Amniotic epithelial cell (primary cell): ENCODE measurements at regions not wholly inside any gene's neighbourhood (a gene's known extent, or its start where the extent isn't known, plus 50 kb on each side); places are given as distances from the start of the nearest gene placed in this dataset.
"Not testable (repeated sequence)": the region's sequence is repeated elsewhere in the genome, so short reads cannot be mapped to it uniquely, and the experiment has no call there.

ENCODE experiments used
- DNase-seq: peaks from one replicate; pipeline ENCODE4 v3.0.0-alpha.2; 2010; ENCODE audit warnings: low read depth

DNA sequence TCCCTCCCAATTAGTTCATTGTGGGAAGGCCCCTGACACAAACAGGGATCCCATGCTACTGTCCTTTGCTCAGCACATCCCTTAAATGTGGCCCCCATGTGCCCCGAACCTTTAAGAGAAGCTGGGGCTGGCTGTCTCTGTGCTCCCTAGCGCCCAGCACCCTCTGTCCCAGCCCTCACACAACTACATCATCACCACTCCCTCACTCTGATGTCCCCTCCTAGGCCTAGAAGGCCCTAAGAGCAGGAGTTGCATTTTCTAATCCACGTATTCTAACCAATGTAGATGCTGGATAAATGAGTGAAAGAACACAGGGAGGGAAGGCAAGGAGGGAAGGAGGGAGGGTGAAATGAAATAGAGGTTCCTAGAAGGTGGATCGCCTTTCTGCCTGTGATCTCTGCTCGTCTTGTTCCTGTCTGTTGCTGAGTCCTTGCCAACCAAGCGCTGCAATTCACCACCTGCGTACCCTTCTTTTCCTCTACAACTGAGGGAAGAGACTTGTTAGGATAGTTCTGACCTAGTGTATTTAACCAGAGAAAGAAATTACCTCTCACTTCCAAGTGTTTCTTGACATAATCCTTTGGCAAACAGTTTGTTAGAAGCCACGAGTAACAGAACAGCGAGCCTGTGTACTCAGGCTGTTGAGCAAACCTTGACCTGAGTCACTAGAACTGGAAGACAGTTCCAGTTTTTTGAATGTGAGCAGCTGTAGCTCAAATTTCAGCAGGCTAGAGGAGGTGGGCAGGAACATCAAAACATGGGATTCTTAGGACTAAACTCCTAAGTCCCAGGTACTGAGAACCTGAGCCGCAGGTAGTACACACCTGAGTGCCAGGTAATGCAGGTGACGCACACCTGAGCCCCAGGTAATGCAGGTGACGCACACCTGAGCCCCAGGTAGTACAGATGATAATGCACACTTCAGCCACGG is 181.5 kb upstream of the ID2 start:
- peak; percentile 34 for DNase-seq

DNA sequence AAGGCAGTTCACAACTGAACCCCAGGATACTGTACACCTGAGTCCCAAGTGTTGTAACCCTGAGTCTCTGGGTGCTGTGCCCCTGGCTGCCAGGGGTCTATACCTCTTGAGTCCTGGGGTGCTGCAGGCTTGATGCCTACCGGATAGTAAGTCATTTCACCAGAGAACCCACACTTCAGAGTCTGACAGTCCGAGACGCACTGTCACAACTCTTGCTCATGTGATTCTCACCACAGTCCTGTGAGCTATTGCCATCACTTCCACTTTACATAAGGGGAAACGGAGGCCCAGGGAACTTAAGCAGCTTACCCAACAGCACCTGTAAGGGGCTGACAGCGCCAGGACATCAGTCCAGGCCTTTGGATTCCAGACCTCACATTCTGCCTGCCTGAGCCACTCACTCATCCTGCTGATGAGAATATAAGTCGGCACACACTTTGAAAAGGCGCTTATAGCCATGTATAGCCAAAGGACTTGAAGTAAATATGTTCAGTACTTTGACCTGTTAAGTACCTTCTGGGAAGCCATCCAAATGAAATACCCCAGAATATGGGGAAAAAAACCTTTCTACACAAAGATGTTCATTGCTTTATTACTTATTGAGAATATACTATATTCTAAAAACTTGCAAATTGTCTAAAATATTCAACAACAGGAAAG is 180.7 kb upstream of the ID2 start:
- no peak for DNase-seq

DNA sequence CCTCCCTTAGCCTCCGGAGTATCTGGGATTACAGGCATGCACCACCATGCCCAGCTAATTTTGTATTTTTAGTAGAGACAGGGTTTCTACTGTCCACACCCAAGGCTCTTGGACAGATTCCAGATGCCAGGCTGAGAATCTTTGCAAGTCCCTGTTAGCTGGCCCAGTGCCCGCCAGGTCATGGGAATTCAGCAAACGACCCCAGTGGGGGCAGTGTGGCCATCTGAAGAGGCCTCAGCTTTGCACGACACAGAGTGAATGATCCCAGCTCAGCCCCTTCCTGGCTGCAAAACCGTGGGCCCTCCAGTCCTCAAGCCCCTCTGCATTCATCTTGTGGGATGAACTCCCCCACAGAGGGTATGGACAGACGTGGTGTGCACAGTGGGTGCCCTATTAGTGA is 179.5 kb upstream of the ID2 start:
- no peak for DNase-seq

DNA sequence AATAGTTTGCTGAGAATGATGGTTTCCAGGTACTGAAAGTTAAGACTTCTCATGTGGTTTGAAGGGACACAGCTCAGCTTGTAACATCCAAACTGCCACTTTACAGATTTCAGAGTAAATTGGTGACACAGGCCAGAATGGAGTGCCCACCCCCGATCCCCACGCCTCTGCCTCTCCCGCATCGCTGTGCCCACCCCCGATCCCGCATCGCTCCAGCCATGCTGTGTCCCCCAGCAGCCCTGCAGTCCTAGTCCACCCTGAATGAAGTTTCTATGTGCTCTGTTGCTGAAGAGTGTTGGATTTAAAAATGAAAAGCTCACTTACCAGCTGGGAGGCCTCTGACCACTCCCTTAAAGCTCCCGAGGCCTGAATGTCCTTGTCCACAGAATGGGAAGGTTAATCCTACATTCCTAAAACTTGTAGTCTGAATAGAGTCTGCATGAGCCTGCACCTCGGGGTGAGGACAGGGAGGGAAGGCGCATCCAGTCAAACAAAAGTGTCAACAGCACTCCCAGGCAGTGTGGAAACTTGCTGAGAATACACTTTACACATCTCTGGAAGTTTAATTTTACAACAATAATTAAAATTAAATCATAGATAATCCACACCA is 176.4 kb upstream of the ID2 start:
- no peak for DNase-seq

DNA sequence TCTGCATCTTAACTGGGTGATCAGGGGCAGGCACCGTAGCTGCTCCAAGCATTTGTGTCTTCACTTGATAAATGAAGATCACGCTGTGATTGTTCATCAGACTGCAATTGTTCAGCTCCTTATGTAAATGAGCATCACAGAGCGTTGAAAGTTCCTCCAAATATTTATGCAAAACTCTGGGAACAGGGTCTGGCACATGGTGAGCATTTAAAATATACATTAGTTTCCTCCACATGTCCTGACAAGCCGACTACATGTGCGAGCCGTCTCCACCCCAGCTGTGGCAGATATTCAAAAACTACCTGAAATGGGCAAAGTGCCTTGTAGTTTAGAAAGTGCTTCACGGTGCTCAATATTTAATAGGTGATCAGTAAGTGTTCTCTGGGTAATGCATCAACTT is 175.1 kb upstream of the ID2 start:
- no peak for DNase-seq

DNA sequence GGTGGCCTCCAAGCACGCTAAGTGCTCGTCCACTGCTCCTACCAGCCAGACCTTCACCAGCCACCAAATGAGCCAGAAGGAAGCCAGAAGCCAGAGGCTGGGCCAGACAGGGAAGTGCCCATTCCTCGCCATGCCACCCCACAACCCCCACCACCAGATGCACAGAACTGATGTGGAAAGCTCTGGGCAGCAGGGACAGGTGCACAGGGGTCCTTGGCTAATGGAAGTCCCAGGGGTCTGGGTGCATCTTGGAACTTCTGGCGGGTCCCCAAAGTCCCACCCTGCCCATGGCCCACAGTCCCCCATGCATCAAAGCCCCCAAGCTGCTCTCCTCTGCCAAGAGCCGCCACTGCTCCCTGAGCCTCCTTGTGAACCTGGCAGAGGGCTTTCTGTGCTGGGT is 173.1 kb upstream of the ID2 start:
- DNase-seq, result no peak

DNA sequence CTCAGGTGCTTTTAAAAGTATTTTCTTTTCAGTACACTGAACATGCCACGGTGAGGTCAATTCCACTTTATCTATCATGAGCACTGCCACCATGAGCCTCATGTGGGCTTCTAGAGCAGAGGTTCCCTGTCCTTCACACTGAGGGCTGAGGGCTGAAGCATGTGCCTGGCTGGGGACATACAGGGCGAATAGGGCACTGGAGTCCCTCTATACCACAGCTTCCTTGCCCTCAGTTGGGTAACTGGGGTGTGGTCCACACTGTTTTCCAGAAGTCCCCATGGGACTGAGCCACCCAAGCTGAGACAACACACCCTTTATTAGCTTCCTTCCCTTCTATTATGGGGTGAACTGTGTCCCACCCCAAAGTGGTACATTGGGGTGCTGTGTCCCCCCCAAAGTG is 172.2 kb upstream of the ID2 start:
- no peak for DNase-seq

DNA sequence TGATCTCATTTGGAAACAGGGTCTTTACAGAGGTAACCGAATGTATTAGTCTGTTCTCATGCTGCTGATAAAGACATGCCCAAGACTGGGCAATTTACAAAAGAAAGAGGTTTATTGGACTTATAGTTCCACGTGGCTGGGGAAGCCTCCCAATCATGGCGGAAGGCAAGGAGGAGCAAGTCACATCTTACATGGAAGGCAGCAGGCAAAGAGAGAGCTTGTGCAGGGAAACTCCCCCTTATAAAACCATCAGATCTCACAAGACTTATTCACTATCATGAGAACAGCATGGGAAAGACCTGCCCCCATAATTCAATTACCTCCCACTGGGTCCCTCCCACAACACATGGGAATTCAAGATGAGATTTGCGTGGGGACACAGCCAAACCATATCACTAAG is 171.8 kb upstream of the ID2 start:
- not testable (repeated sequence) for DNase-seq

DNA sequence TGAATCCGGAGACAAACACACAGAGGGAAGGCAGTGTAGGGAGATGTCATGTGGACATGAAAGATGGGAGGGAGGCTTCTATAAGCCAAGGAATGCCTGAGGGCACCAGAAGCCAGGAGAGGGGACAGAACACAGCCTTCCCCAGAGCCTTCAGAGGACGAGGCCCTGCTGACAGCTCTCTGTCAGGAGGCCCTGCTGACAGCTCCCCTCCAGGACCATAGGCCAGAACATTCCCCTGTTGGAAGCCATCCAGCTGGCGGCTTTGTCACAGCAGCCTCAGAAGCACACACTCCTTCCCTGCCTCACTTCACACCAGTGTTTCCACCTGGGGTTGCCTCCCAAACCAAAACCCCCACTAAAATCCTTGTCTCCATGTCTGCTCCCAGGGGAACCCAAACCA is 171.3 kb upstream of the ID2 start:
- no peak for DNase-seq

DNA sequence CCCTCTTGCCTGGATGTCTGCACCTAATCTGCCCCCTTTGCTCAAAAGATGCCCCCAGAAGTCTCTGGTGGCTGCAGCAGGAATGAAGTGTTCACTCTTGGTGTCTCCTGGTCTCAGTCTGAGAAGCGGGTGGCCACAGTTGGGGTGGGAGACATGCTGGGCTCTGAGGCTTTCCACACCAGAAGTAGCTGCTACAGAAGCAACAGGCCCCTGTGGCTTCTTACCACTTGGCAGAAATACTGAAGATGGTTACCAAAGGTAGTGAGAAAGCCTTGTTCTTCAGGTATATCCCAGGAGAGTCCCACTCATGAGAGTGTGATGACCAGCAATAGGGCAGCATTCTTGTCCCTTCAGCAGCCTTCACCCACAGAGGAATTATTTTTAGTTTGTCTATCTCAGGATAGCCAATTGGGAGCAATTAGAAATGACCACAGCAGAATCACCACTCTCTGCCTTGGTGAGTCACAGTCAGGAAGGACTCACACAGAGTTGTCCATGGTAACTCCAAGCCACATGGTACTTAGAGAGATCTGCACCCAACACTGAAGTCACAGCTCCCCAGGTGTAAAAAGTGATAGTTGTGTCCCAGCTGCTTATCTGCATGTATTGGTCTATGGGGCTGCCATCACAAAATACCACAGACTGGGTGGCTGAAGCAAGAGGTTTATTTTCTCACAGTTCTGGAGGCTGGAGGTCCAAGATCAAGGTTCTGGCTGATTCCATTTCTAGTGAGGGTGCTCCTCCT is 169.8 kb upstream of the ID2 start:
- peak; percentile 48 for DNase-seq

DNA sequence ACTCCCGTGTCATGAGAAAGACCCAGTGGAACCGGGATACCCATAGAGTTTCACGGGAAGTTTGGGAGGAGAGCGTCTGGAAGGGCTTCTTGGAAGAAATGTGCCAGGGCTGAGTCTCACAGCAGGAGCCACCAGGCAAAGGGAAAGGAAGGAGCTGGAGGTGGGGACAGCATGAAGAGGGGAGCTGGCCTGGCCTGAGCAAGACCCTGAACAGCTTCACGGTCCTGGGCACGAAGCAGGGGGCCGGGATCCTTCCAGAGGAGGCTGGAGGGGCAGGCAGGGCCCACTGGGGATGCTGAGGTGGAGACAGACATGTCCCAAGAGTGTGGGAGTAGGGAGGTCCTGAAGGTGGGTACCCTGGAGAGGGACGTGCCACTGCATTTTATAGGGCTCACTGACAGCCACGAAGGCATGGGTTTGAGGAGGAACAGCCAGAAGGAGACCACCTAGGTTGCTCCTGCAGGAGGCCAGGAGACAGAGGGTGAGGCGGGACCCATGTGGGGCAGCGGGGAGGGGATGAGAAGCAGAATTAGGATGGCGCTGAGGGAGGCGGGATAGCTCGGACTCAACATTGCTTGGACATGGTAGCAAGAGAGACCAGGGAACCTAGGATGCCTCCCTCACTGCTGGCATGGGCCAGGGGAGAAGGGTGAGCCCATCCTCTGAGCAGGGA is 168.1 kb upstream of the ID2 start:
- DNase-seq, result no peak

DNA sequence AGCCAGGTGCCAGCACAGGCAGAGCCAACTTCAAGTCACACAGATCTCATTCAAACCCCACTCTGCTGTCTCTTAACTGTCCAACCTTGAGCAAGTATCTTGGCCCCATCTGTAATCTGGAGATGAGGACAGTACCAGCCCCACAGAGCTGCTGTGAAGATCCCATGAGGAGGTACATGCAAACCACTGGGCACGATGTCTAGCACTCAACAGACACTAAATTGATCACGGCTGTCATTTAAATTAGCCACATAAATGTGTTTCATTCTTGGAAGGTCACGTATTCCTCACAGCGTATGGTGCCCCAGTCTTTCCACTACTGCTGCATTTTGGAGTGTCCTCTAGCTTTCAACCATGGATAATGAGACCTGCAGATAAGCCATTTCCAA is 167.6 kb upstream of the ID2 start:
- DNase-seq, result no peak

DNA sequence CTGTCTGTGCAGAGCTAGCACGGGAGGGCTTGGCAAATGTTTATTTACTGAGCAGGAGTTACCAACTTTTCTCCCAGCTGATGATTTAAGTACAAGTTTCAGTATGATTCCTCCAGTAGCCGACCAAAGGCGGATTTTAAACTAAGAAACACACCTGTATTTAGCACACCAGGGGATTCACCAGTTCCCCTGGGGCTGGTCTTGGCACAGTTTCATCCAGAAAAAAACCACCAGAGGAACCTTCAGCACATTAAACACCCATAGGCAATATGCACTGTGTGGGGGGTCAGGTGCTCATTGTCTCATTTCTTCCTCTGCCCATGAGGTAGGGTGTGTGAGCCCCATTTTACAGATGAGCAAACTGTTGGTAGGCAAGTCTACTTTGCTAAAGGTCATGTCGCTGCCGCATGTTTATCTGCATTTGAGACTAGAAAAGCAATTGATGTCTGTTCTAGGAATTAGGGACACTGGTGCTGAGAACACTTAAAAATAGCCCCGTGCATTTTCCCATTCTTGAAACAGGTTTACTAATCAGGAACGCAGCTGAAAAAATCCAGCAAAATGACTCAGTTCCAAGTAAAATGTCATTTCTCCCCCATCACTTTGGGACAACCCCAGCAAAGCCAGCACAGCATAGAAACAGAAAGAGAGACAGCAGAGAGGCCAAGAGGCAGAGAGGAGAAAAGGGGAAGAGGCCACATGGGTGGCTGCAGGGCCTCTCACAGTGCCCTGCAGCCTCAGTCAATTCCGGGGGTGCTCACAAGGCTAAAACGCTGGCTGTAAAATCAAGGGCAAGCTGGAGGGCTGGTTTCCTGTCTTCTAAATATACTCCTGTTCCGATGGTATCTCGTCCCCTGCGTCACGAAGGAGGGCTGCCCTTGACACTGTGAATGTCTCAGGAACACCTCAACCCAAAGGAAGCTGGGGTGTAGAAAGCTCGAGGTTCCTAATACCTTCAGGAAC is 166.8 kb upstream of the ID2 start:
- DNase-seq, result no peak

DNA sequence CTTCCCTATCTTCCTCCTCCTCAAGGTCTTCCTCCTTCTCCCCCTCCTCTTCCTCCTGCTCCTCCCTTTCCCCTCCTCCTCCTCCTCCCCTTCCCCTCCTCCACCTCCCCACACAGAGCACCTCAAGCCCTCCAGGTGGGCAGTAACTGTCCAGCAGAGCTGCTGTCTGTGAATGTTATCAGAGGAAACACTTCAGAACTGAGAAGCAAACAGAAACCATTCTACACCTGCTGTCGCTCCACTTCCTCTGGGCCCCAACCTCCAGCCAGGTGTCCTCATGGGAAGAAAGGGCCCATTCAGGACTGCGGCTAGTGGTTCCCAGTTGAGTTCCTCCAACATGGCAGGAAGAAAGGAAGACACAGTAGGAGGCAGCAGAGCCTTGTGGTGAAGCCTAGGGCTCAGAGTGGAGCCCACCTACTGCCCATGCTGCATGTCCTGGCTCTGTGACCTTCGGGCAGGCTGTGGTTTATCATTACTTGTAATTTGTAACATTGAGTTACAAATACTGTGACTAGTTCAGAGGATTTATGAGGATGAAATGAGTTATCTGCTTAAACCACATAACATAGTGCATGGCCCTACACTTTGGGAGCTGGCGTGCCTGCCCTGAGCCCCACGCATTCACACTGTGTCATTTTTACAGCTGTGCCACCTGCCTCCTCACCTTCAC is 165.9 kb upstream of the ID2 start:
- no peak for DNase-seq

DNA sequence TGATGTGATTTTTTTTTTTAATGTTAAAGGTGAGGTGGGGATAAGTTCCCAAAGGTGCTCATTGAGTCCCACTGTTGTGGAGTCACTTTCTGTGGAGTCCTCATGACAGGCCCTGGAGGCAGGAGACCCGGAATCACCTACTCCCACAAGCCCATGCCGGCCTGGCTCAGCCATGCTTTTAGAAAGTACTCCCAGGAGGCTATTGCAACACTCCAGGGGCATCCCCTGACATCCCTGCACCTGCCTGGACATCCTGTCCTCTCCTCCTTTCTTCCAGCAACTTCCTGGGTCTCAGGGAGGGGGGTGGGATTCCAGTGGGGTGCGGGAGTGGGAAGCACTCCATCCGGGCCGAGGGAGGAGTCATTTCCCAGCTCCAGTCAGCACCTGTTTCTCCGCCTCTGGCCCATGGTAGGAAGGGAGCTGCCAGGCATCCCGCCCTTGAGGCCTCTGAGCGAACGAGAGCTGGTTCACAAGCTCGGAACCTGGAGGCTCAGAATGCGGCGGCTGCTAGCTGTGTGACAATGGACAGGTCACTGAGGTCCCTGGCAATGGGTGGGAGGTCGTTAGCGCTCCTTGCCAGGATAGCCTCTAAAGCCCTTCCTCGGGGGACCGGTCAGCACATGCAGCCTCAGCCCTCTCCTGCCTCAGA is 163.9 kb upstream of the ID2 start:
- no peak for DNase-seq

DNA sequence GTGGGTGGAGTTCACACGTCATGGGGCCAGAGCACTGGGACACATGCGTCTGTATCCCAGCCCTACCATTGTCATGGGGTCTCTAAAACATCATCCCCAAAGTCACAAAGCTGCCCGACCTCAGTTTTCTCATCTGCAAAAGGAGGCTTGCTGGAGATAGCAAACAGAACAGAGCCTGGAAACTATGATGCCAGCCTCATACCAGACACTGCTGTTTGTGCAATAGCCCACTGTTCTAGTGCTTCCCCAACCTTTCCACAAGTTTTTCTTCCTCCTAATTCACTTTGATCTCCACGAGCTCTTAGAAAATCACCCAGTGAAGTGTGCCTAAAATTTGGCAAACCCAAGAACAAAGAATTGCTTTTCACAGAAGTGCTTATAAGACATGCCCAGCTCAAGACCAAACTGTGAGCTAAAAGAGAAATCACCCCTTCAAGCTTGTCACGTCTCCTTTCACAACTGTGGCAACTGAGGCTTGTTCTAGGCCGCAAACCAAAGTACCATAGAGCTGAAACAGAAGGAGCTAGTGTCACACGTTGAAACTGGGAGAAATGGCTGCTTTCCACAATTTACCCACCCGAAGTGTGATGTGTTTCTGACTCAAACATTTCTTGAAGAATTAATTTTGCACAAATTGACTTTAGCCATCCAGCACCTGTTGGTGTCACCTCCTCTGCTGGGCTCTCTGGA is 162.7 kb upstream of the ID2 start:
- DNase-seq, result no peak

DNA sequence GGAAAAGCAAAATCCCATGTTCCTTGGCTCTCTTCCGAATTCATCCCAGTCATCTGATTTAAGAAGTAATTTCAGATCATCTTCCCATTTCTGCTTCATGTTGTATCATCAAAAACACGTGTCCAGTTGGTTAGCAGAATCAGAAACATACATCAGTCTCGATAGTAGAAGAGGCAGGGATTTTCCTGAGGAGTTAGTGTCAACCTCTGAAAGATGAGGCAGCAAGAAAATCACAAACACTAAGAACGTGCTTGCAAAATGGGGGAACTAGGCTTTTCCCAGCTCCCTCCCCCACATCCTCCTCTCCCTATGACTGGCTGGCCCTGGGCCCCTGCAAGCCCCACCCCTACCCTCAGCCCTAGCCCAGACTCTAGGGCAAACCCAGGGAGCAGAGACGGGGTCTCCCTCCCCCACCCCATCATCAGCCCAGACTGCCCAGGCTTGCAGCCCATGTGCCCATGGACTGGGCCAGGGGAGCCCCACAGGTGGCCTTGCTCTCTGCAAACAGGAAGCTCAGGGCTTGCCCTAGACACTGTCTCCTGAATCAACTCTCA is 161.0 kb upstream of the ID2 start:
- no peak for DNase-seq

DNA sequence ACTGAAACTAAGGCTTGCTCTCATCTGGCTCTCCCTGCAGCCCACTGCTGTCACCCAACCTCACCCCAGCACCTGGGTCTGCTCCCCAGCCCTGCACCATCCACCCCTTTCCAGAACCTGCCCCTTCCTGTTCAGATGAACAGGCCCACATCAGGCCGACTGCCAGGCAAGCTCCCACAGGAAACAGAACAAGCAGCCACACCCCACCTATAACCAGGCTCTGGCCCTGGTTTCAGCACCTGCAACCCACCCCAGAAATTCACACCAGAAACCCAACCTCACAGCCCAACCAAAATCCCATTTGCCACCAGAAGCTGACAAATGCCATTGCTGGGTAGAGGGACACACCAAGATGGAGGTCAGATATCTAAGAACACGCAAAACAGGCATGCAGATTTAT is 159.2 kb upstream of the ID2 start:
- DNase-seq, result no peak

DNA sequence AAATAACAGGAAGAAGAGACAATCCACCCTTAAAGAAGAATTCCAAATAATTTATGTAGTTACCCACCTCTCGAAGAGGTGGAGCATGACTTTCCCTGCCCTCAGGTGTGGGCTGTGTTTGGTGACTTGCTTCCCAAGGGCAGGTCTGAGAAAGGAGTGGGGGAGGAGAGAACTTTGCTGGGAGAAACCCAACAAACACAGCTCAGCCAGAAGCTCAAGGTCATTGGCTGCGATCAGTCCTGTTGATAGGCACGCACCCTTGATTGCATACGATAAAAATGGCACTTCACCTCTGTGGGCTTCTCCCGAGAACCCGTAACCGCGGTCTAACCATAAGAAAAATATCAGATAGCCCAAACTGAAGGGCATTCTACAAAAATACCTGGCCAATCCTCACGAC is 157.5 kb upstream of the ID2 start:
- no peak for DNase-seq
